ENCODE measurements at regions not wholly inside any gene's neighbourhood (a gene's known extent, or its start where the extent isn't known, plus 50 kb on each side); places are given as distances from the start of the nearest gene placed in this dataset.
A peak's percentile ranks its signal among the peaks of the same experiment; 100 is the strongest.

GRCh38 chr15:79380755-79381497 is 51.2 kb upstream of the MINAR1 start:
- Histone ChIP-seq H3K14ac (replicated peaks; ENCODE audit: low read depth, low read length) (no peak overlapping the region), H4K5ac (ENCODE audit: low read depth, low read length) (no peak overlapping the region), H3K56ac (ENCODE audit: extremely low read depth, insufficient read depth, low read length) (no peak overlapping the region), H3K4me1 (ENCODE audit: control insufficient read depth, insufficient read depth, low read length) (no peaks in the 10 kb centered on the region), H2BK5ac (ENCODE audit: low read depth, low read length, poor library complexity, severe bottlenecking) (no peak overlapping the region), H3K4ac (ENCODE audit: low read depth, low read length) (no peak overlapping the region), H3K4me3 (ENCODE audit: insufficient read depth, low read depth, low read length) (no peak overlapping the region), H4K91ac (ENCODE audit: insufficient read depth, low read depth, low read length) (no peak overlapping the region), H3K79me1 (ENCODE audit: low read depth in 1 of 2, low read length in 2 of 2) (peaks cover 0 to 3% of the 10 kb centered on the region in 2 experiments; a peak in 1 of 4 replicates), H3K9me1 (ENCODE audit: insufficient read depth, low read length) (peaks cover 3% of the 10 kb centered on the region; the same call in 1 of the 2 replicates), H3K27me3 (ENCODE audit: control insufficient read depth, insufficient read depth, low read length) (no peaks in the 10 kb centered on the region), H2AFZ (replicated peaks; ENCODE audit: low read length, poor library complexity) (no peak overlapping the region), H2AK9ac (replicated peaks; ENCODE audit: low read depth, low read length, poor library complexity) (no peak overlapping the region), H3K23ac (ENCODE audit: low read depth, low read length) (no peak overlapping the region), H3K18ac (ENCODE audit: low read depth, low read length) (no peak overlapping the region), H4K8ac (ENCODE audit: low read depth in 2 of 2, low read length in 2 of 2) (no peak overlapping the region), H3K27ac (ENCODE audit: insufficient read depth, low read length) (no peak overlapping the region), H3K9me3 (ENCODE audit: control insufficient read depth, insufficient read depth, low read length) (no peaks in the 10 kb centered on the region), H4K20me1 (ENCODE audit: insufficient read depth, low read length) (no peaks in the 10 kb centered on the region), H3K36me3 (ENCODE audit: control insufficient read depth, insufficient read depth, low read length) (0 out of 2 replicates have a peak, but pooled peaks cover 2% of the 10 kb centered on the region), H2BK20ac (ENCODE audit: low read depth, low read length) (no peak overlapping the region), H3K4me2 (ENCODE audit: low read depth, low read length) (no peak overlapping the region), H2BK120ac (ENCODE audit: low read depth, low read length) (no peak overlapping the region), H3K9ac (ENCODE audit: low read depth, low read length) (no peak overlapping the region), H2AK5ac (ENCODE audit: low read depth, low read length) (no peak overlapping the region), H2BK15ac (ENCODE audit: low read depth, low read length) (no peak overlapping the region)
- intact Hi-C loops (cut with micrococcal nuclease) (loop anchor here (1.0 to 2.0 kb wide), 6 partner anchors 52 to 792 kb away; partner anchors contain the start of gene MINAR1), dilution Hi-C loops (cut with HindIII; ENCODE audit: low sequenced_read_pairs, unreplicated experiment) (no loop called here), in situ Hi-C loops (cut with MboI; ENCODE audit: low sequenced_read_pairs) (loop anchor here (5.0 kb wide), 2 partner anchors 466 to 611 kb away; no protein-coding TSS in a partner anchor)
- BruUV-seq (replicated peaks): no TSS peak
- POLR2A ChIA-PET (ENCODE audit: unreplicated experiment): interaction anchor here (0.5 kb wide), 1 partner anchor 183 kb away, joined by 4 read pairs; no protein-coding TSS in a partner anchor
- WGBS, 2 experiments (ENCODE audit: extremely low coverage in 2 of 2, insufficient read length in 1 of 2): 0% methylated on average over 1 of the region's 4 CpGs; no CpG with 5 or more reads in 1 of the 2 experiments
- CTCF ChIA-PET: interaction anchor here (0.5 to 5.1 kb wide), 20 partner anchors 8 to 476 kb away, joined by 3 to 68 read pairs (median 3); partner anchors contain the start of gene MINAR1
- ATAC-seq (ENCODE audit: low read depth) (peak; percentile 98), DNase-seq (peak; percentile 74)
- TF ChIP-seq RFX5 (IDR thresholded peaks at IDR 0.05; ENCODE audit: low read depth, low read length) (no peak), RAD21 (IDR thresholded peaks at IDR 0.05; ENCODE audit: low read length) (peak; percentile 92), CTCF (conservative IDR thresholded peaks at IDR 0.05; ENCODE audit: low read depth, low read length) (peak; percentile 90), BHLHE40 (IDR thresholded peaks at IDR 0.05; ENCODE audit: low read depth, low read length) (no peak), NFE2L2 (IDR thresholded peaks at IDR 0.05; ENCODE audit: low read depth, low read length) (no peak), SMC3 (IDR thresholded peaks at IDR 0.05; ENCODE audit: low read depth, low read length) (peak; percentile 98)

All from IMR-90 (cell line).